A673 (cell line): ENCODE measurements at regions not wholly inside any gene's neighbourhood (a gene's known extent, or its start where the extent isn't known, plus 50 kb on each side); places are given as distances from the start of the nearest gene placed in this dataset.

Experiments used
- EZH2 ChIP-seq: fragments of 200-600 bp; sonication (generic); IDR thresholded peaks from 2 replicates; pipeline ENCODE4 v1.6.1; 2017; ENCODE audit warnings: borderline replicate concordance, low read depth, mild to moderate bottlenecking, mixed read lengths, antibody characterized with exemption, low read length; ENCODE audit not compliant: poor library complexity, severe bottlenecking
- TF ChIP-seq, protein P1 (sequence below): fragments of 300-800, 200-600 bp; sonication (generic); conservative IDR thresholded peaks from 2 replicates; pipeline ENCODE4 v1.5.1; 2017; ENCODE audit warnings: low read depth, mild to moderate bottlenecking, antibody characterized with exemption, low read length, moderate library complexity, mixed read lengths

DNA sequence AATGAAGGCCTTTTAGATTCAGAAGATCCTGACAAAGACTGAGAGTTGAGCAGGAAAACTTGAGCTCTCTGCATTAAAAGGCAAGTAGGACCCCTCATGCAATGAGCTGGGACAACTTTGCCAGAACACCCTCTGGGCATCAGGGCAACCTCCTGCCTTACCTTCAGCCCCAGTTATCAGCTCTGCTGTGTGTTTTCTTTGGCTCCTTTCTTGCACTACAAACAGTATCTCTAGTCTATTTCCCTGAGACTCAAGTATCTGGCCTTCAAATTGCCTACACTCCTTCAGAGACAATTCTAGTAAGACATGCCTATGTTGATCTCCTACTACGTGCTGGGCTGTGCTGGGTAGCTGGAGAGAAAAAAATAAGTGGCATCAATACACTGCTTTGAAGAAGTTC lies 192.2 kb downstream of the MID1IP1 start:
- TF ChIP-seq, protein P1, sequence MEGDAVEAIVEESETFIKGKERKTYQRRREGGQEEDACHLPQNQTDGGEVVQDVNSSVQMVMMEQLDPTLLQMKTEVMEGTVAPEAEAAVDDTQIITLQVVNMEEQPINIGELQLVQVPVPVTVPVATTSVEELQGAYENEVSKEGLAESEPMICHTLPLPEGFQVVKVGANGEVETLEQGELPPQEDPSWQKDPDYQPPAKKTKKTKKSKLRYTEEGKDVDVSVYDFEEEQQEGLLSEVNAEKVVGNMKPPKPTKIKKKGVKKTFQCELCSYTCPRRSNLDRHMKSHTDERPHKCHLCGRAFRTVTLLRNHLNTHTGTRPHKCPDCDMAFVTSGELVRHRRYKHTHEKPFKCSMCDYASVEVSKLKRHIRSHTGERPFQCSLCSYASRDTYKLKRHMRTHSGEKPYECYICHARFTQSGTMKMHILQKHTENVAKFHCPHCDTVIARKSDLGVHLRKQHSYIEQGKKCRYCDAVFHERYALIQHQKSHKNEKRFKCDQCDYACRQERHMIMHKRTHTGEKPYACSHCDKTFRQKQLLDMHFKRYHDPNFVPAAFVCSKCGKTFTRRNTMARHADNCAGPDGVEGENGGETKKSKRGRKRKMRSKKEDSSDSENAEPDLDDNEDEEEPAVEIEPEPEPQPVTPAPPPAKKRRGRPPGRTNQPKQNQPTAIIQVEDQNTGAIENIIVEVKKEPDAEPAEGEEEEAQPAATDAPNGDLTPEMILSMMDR: no peak
- no peak for TF ChIP-seq EZH2
